HL-60 (cell line): ENCODE measurements at regions not wholly inside any gene's neighbourhood (a gene's known extent, or its start where the extent isn't known, plus 50 kb on each side); places are given as distances from the start of the nearest gene placed in this dataset.

Experiments
- DNase-seq, 2 experiments: peaks; one replicate each; pipeline ENCODE4 v3.0.0-alpha.2; 2010 to 2020; ENCODE audit warnings: low read depth in 1 of 2, low spot score in 1 of 2
- H3K27ac ChIP-seq: fragments of 250-450 bp; sonication (Bioruptor Pico); replicated peaks from 2 replicates; pipeline ENCODE4 v1.5.1; 2020; ENCODE audit warnings: mild to moderate bottlenecking, moderate library complexity
- H3K27me3 ChIP-seq: fragments of 250-450 bp; sonication (Bioruptor Pico); 2 replicates; pipeline ENCODE4 v1.5.1; 2021; ENCODE audit warnings: mild to moderate bottlenecking, moderate library complexity; ENCODE audit not compliant: insufficient read depth, poor library complexity, severe bottlenecking
- H3K4me3 ChIP-seq: replicated peaks from 2 replicates; pipeline ENCODE4 v1.5.1; 2011; ENCODE audit warnings: mild to moderate bottlenecking, control low read depth, low read length; ENCODE audit not compliant: insufficient read depth
- GABPA ChIP-seq: IDR thresholded peaks from 2 replicates; pipeline ENCODE4 v1.6.1; 2012; ENCODE audit warnings: low read depth
- POLR2AphosphoS5 ChIP-seq: IDR thresholded peaks from 2 replicates; pipeline ENCODE4 v1.6.1; 2012; ENCODE audit warnings: low read depth
- SPI1 ChIP-seq: IDR thresholded peaks from 2 replicates; pipeline ENCODE4 v1.6.1; 2012; ENCODE audit warnings: low read depth, mild to moderate bottlenecking, borderline replicate concordance
- TF ChIP-seq, protein P1 (sequence below): IDR thresholded peaks from 2 replicates; pipeline ENCODE4 v1.6.1; 2012; ENCODE audit warnings: low read depth; ENCODE audit not compliant: insufficient replicate concordance
- TF ChIP-seq, protein P2 (sequence below): IDR thresholded peaks from one replicate; pipeline ENCODE4 v1.5.1; 2011; ENCODE audit warnings: low read length, control low read depth, inconsistent platforms; ENCODE audit not compliant: insufficient read depth

- DNase-seq, result peak in 1 of 2 experiments; percentile 65
- TF ChIP-seq SPI1 (peak; percentile 48; the same call in 1 of the 2 replicates), POLR2AphosphoS5 (no peak)
- H3K4me3 ChIP-seq, result no peak overlapping the region
- H3K27me3 ChIP-seq, result no peaks in the 10 kb centered on the region
- H3K27ac ChIP-seq, result no peak overlapping the region
These were observed 481.4 kb upstream of the BTBD3 start for GRCh38 chr20:11436113-11436905.

- TF ChIP-seq POLR2AphosphoS5, result no peak
- TF ChIP-seq SPI1, result no peak
- TF ChIP-seq, protein P1, sequence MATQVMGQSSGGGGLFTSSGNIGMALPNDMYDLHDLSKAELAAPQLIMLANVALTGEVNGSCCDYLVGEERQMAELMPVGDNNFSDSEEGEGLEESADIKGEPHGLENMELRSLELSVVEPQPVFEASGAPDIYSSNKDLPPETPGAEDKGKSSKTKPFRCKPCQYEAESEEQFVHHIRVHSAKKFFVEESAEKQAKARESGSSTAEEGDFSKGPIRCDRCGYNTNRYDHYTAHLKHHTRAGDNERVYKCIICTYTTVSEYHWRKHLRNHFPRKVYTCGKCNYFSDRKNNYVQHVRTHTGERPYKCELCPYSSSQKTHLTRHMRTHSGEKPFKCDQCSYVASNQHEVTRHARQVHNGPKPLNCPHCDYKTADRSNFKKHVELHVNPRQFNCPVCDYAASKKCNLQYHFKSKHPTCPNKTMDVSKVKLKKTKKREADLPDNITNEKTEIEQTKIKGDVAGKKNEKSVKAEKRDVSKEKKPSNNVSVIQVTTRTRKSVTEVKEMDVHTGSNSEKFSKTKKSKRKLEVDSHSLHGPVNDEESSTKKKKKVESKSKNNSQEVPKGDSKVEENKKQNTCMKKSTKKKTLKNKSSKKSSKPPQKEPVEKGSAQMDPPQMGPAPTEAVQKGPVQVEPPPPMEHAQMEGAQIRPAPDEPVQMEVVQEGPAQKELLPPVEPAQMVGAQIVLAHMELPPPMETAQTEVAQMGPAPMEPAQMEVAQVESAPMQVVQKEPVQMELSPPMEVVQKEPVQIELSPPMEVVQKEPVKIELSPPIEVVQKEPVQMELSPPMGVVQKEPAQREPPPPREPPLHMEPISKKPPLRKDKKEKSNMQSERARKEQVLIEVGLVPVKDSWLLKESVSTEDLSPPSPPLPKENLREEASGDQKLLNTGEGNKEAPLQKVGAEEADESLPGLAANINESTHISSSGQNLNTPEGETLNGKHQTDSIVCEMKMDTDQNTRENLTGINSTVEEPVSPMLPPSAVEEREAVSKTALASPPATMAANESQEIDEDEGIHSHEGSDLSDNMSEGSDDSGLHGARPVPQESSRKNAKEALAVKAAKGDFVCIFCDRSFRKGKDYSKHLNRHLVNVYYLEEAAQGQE, result no peak
- TF ChIP-seq, protein P2, sequence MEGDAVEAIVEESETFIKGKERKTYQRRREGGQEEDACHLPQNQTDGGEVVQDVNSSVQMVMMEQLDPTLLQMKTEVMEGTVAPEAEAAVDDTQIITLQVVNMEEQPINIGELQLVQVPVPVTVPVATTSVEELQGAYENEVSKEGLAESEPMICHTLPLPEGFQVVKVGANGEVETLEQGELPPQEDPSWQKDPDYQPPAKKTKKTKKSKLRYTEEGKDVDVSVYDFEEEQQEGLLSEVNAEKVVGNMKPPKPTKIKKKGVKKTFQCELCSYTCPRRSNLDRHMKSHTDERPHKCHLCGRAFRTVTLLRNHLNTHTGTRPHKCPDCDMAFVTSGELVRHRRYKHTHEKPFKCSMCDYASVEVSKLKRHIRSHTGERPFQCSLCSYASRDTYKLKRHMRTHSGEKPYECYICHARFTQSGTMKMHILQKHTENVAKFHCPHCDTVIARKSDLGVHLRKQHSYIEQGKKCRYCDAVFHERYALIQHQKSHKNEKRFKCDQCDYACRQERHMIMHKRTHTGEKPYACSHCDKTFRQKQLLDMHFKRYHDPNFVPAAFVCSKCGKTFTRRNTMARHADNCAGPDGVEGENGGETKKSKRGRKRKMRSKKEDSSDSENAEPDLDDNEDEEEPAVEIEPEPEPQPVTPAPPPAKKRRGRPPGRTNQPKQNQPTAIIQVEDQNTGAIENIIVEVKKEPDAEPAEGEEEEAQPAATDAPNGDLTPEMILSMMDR, result no peak
- TF ChIP-seq GABPA, result no peak
- no peak overlapping the region for H3K4me3 ChIP-seq
These were observed 480.6 kb upstream of the BTBD3 start for GRCh38 chr20:11437090-11437489.

GRCh38 chr20:11437611-11438380 is 479.9 kb upstream of the BTBD3 start:
- TF ChIP-seq POLR2AphosphoS5, result no peak
- TF ChIP-seq, protein P1, result no peak
- no peak for TF ChIP-seq SPI1
- TF ChIP-seq GABPA, result no peak
- TF ChIP-seq, protein P2, result no peak
- no peaks in the 10 kb centered on the region for H3K27me3 ChIP-seq
- no peak overlapping the region for H3K4me3 ChIP-seq
- H3K27ac ChIP-seq, result no peak overlapping the region
- DNase-seq, result no peak

More at GRCh38 chr20:11437090-11437489, 480.6 kb upstream of the BTBD3 start:
- no peak for DNase-seq
- Histone ChIP-seq H3K27me3 (no peaks in the 10 kb centered on the region), H3K27ac (no peak overlapping the region)

DNA sequence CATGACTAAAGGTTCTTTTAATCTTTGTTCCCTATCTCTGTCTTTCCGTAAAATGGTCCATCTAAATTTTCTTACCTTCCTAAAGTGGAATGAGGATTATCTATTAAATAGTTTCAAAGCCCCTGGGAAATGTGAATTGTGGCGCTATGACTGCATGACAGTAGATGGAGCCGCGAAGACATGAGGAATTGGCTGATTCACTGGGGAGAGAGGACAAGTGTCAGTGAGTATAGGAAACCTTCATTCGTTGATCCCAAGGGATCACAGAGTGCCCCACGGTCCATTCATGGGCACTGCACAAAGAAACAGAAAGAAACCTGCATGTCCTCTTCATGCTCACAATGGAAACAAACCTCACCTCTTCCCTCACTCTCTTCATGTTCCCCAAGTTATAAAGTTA is 479.3 kb upstream of the BTBD3 start:
- Histone ChIP-seq H3K27me3 (no peaks in the 10 kb centered on the region), H3K4me3 (no peak overlapping the region), H3K27ac (no peak overlapping the region)
- TF ChIP-seq, protein P2, result no peak
- no peak for TF ChIP-seq POLR2AphosphoS5
- TF ChIP-seq SPI1, result no peak
- TF ChIP-seq, protein P1, result no peak
- no peak for TF ChIP-seq GABPA
- DNase-seq, result no peak
